ENCODE measurements at regions not wholly inside any gene's neighbourhood (a gene's known extent, or its start where the extent isn't known, plus 50 kb on each side); places are given as distances from the start of the nearest gene placed in this dataset.

- Histone ChIP-seq H3K4me3 (no peak overlapping the region), H3K9me3 (no peaks in the 10 kb centered on the region), H3K27me3 (no peaks in the 10 kb centered on the region), H3K27ac (no peak overlapping the region), H3K4me1 (no peaks in the 10 kb centered on the region), H3K36me3 (no peaks in the 10 kb centered on the region)
- no peak for DNase-seq
- no peak for TF ChIP-seq CTCF (IDR thresholded peaks at IDR 0.05)
- TF ChIP-seq POLR2A (IDR thresholded peaks at IDR 0.05) = no peak
Measured at GRCh38 chr18:78145096-78145495, 834.5 kb upstream of the SALL3 start.

GRCh38 chr18:78146136-78147085 lies 833.2 kb upstream of the SALL3 start:
- Histone ChIP-seq H3K9me3 (no peaks in the 10 kb centered on the region), H3K36me3 (no peaks in the 10 kb centered on the region), H3K27ac (no peak overlapping the region), H3K4me1 (no peaks in the 10 kb centered on the region), H3K4me3 (no peak overlapping the region), H3K27me3 (no peaks in the 10 kb centered on the region)
- no peak for TF ChIP-seq CTCF (IDR thresholded peaks at IDR 0.05)
- no peak for TF ChIP-seq POLR2A (IDR thresholded peaks at IDR 0.05)
- DNase-seq = no peak

GRCh38 chr18:78150590-78150989 lies 829.0 kb upstream of the SALL3 start:
- Histone ChIP-seq H3K27me3 (no peaks in the 10 kb centered on the region), H3K9me3 (no peaks in the 10 kb centered on the region), H3K36me3 (no peaks in the 10 kb centered on the region), H3K27ac (no peak overlapping the region), H3K4me1 (no peaks in the 10 kb centered on the region), H3K4me3 (no peak overlapping the region)
- TF ChIP-seq POLR2A (IDR thresholded peaks at IDR 0.05) = no peak
- TF ChIP-seq CTCF (IDR thresholded peaks at IDR 0.05) = no peak
- no peak for DNase-seq

- Histone ChIP-seq H3K27me3 (no peaks in the 10 kb centered on the region), H3K27ac (no peak overlapping the region), H3K4me1 (no peaks in the 10 kb centered on the region), H3K36me3 (no peaks in the 10 kb centered on the region), H3K4me3 (no peak overlapping the region), H3K9me3 (no peaks in the 10 kb centered on the region)
- no peak for DNase-seq
- TF ChIP-seq POLR2A (IDR thresholded peaks at IDR 0.05) (no peak), CTCF (IDR thresholded peaks at IDR 0.05) (no peak)
Measured at GRCh38 chr18:78151234-78151633, 828.4 kb upstream of the SALL3 start.

GRCh38 chr18:78151948-78152725 lies 827.5 kb upstream of the SALL3 start:
- no peaks in the 10 kb centered on the region for H3K36me3 ChIP-seq
- H3K4me1 ChIP-seq = no peaks in the 10 kb centered on the region
- no peaks in the 10 kb centered on the region for H3K27me3 ChIP-seq
- TF ChIP-seq CTCF (IDR thresholded peaks at IDR 0.05) (no peak), POLR2A (IDR thresholded peaks at IDR 0.05) (no peak)
- H3K9me3 ChIP-seq = no peaks in the 10 kb centered on the region
- H3K27ac ChIP-seq = no peak overlapping the region
- no peak for DNase-seq
- no peak overlapping the region for H3K4me3 ChIP-seq
